ENCODE measurements at regions not wholly inside any gene's neighbourhood (a gene's known extent, or its start where the extent isn't known, plus 50 kb on each side); places are given as distances from the start of the nearest gene placed in this dataset.

DNA sequence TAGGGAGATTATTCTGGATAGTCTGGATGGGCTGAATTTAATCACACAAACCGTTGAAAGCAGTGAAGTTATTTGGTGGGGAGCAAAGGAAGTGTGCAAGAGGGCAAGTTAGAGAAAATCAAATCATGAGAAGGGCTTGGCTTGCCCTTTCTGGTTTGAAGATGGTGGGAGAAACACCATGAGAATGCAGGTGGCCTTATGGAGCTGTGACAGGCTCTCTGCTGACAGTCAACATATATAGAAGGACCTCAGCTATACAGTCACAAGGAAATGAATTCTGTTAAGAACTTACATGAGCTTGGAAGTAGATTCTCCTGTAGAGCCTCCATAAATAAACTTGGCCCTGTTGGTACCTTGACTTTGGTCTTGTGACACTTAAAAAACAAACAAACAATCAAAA, 72.3 kb downstream of the GMNC start:
- DNase-seq, result no peak

DNA sequence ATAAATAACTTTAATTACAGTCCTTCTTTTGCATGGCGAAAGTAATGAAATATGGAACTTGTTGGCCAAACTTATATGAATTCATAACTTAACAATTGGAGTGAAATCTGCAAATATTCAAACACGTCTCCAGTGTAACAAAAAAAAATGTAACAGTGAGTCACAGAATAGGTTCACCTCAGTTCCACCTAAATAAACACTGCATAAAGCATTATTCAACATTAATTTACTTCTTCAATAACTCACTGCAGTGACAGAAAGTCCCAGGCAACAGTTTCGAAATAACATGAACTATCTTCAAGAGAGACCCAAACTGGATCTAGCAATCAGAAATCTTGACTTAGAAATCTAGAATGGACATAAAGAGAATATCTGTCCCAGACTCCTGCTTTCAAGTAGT, 75.6 kb downstream of the GMNC start:
- DNase-seq, result no peak

GRCh38 chr3:190785047-190785446, 77.4 kb downstream of the GMNC start:
- DNase-seq, result no peak

DNA sequence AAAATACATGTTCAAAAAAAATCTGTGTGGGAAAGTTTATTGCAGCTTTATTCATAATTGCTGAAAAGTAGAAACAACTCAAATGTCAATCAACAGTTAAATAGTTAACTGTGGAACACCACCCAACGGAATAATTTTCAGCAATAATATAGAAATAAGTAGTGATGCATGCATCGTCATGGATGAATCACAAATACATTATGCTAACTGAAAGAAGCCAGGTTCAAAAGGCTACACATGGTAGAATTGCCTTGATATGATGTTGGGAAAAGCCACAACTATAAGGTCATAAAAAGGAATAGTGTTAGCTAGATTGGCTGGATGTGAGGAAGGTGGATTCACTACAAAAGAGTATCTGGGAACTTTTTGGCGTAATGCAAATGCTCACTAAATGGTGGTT, 82.0 kb downstream of the GMNC start:
- no peak for DNase-seq

DNA sequence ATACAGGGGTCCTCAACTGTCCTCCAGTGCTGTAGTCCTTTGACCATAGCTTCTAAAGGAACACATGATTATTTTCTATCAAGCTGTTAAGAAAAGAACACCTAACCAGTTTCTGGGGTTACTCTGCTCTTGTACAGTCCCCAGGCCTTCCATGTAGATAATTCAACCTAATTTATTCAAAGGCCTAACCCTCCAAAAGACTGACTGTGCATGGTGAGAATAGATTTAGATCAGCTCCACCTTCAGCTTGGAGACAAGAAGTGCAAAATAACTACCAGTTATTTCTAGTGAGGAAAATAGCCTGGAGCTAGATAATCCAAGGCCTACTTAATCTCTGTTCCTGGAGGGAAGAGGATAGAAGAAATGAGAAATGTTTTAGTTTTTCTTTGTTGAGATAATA, 87.9 kb downstream of the GMNC start:
- no peak for DNase-seq

- no peak for DNase-seq
Measured at GRCh38 chr3:190773948-190774347, 88.5 kb downstream of the GMNC start.

DNA sequence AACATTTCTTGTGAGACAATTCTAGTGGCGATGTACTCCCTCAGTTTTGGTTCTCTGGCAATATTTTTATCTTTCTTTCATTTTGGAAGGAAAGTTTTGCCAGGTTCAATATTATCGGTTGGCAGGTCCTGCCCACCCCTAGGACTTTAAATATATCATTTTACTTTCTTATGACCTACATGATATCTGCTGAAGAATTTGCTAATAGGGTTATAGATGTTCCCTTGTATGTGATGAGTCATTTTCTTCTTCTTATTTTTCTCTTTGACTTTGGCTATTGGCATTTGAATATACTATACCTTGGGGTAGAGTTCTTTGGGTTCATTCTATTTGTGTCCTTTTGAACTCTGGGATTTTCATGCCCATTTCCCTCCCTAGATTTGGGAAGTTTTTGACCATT, 89.7 kb downstream of the GMNC start:
- no peak for DNase-seq

- no peak for DNase-seq
Measured at GRCh38 chr3:190768891-190769290, 93.6 kb downstream of the GMNC start.

DNA sequence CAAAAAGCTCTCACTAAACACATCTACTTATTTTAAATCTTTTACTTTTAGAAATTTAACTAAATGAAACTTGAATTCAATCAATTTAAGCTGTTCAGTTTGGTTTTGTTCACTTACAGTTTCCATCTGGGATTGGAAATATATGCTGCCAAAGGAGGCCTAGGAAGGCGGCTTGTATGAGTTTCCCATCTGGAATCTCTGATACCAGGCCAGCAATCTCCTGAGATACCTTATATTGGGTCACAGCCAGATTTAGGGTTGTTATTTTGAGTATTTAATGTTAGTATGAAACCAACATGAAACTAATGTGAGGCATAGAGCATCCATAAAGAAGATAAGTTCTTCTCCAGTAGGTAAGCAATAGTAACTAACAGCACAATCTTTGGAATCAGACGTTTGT, 94.6 kb downstream of the GMNC start:
- no peak for DNase-seq

DNA sequence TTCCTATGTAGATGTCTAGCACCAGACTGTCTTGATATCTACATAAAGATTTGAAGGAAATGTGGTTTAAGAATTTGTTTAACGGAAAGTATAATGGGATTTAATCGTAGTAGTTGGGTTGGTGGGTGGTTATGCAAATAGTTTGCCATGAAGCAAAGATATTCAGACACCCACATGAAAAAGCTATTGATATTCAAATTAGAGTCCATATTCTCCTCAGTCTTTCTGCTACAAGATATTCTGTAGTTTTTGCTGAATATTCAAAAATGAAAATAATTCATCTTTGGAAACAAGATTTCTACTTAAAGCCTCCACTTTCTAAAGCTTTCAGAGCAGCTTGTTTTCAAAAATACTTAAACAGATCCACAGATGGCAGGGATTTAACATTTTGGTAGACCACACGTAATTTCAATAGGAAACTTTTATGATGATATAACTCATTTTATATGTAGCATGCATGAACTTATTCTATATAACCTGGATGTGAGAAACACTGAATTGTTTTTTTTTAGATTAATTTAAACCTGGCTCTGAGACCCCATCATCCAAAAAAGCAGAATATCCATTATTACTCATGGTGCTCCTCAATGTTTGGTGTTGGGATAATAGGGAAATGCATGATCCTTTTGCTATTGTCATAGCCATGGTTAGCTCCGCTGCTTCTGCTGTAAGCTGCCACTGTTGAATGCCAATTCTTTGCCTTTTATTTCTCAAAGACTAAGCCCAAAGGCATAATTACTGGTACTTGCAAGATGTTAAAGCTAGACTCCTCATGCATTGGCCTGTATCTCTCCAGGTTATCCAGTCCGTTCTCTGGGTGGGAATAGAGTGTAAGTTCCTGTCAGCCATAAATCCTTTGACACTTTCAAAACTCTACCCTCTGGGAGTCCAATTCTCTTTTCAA, 98.0 kb downstream of the GMNC start:
- DNase-seq, result no peak

DNA sequence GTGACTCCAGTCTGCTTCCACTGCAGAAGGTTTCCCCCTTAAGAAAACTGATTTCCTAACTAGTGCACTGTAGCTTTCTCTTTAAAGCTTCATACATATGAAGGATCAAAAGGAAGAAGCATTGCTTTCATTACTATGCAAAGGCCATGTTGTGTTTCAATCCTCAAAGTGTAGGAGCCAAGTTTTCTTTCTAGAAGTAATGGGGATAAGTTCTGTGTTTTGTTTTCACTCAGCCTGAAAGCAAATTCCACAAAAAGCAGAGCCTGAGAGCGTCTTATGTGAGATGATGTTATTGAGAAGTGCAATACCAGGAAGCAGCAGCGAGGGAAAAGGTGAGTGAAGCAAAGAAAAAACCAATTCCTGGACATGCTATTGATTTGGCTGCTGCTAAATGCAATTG, 99.7 kb downstream of the GMNC start:
- no peak for DNase-seq

GRCh38 chr3:190747571-190747970, 114.9 kb downstream of the GMNC start:
- no peak for DNase-seq

GRCh38 chr3:190746986-190747385, 115.5 kb downstream of the GMNC start:
- no peak for DNase-seq

GRCh38 chr3:190746531-190746930, 116.0 kb downstream of the GMNC start:
- no peak for DNase-seq

DNA sequence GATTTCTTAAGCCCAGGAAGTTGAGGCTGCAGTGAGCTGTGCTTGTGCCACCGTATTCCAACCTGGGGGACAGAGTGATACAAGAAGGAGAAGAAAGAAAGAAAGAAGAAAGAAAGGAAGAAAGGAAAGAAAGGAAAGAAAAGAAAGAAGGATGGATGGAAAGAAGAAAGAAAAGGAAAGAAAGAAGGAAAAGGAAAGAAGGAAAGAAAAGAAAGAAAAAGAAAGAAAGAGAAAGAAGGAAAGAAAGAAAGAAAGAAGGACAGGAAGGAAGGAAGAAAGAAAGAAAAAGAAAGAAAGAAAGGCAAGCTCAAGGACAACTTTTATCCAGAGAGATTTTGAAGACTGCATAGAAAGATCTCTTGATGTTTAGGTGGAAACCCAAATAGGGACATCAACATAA, 120.7 kb downstream of the GMNC start:
- DNase-seq, result no peak

GRCh38 chr3:190739641-190740185, 122.8 kb downstream of the GMNC start:
- DNase-seq, result no peak

DNA sequence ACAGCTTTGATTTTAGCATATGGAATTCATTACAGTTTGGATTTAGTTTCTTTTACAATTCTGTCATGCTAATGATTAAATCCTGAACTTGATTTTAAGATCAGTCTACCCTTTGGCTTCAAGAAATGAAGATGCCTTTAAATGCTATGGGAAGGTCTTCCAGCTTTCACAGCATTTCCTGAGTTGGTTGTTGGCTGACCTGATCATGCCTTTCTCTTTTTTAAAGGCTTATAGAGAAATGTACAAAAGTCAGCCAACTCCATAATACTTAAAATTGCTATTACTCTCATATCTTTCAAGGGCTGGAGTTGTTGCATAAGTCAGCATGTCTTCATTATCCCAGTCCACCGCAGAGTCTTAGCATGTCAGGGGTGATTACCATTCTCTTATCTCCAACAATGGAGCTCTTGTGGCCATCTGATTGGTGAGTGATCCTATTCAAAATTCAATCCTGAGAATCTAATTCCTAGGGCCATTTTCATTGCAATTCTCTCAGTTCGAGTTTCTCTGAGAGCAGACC, 123.8 kb downstream of the GMNC start:
- DNase-seq, result no peak

- DNase-seq, result no peak
Measured at GRCh38 chr3:190737446-190737845, 125.0 kb downstream of the GMNC start.

DNA sequence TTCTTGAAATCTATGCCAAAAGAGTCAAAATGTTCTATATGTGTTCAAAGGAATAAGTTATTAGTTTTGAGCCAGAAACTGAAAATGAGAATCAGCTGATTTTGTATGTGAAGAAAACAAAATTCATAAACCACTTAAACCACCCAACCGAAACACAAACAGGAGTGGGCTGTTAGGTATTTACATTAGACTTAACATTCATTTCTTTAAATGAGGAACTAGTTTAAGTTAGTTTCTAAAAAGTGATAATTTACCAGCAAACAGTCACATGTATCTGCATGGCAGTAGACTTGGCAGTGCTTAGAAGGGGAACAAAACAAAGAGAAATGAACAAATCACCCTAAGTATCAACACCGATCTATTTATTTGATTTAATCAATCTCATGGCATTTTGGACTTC, 128.0 kb downstream of the GMNC start:
- no peak for DNase-seq

DNA sequence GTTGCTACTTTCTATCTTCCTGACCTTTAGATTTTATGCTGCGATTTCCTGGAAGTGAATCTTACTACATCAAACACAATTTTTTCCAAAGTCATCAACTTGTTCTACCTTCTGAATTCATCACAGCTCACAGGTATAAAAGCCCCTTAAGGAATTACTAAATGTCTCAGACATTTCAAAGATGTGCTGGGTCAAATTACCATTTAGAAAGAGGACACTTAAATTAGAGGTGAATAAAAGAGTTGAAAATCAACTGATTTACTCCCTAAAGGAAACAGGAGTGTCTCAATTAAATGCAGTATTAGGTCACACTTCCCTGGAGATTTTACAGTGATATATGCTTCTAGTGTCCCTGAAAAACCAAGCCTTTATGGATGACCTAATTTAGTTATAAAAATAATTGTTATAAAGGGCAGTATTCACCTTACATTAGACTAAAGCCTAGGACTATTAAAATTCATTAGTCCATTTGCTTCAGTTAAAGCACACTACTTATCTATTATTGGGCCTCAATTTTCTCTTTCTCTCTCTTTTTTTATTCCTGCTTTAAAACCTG, 128.8 kb downstream of the GMNC start:
- no peak for DNase-seq

- DNase-seq, result no peak
Measured at GRCh38 chr3:190731596-190731995, 130.9 kb downstream of the GMNC start.

- DNase-seq, result no peak
Measured at GRCh38 chr3:190728574-190729246, 133.8 kb downstream of the GMNC start.

DNA sequence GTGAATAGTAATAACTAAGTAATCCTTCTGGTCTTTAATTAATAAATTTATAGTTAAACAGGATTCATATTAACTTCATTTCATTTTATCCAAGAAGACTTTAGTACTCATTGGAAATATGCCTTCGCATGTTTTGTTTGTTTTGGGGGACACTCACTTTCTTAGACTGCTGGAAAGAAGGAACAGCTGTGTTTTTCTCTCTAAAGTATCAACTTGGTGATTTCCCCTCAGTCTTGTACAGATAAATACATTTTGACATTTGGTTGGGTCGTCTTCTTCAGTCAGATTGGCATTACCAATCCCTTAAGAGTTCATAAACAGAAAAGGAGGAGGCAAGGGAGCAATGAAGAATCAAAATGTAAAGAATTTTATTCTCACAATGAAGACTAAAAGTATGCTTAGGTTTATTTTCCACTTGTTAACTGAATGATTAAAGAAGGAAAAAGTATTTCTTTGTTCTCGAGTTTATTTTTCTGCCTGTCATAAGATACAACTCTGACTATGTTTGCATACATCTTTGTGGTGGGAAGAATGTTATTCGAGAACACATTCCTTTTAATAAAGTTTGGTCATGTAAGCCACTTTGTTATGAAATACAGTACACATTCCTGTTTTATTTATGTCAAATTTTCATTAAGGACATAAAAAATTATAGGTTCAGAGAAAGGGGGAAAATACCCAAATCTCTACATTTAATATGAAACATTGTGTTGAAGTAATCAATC, 140.2 kb downstream of the GMNC start:
- DNase-seq, result no peak
